Gastroesophageal sphincter (tissue), 3 donors: ENCODE measurements at regions not wholly inside any gene's neighbourhood (a gene's known extent, or its start where the extent isn't known, plus 50 kb on each side); places are given as distances from the start of the nearest gene placed in this dataset.

Experiments
- CTCF ChIP-seq, 4 experiments: fragments of 200-600 bp in 2 of 4; fragments of 450-650 bp in 2 of 4; sonication (generic) in 1 of 4; IDR thresholded peaks; one replicate each; pipeline ENCODE4 v1.5.1; 2017 to 2019; ENCODE audit warnings: antibody characterized with exemption in 4 of 4, mild to moderate bottlenecking in 2 of 4, moderate library complexity in 2 of 4
- EP300 ChIP-seq: sonication (generic); formaldehyde crosslinking; IDR thresholded peaks from one replicate; pipeline ENCODE4 v1.6.1; 2017; ENCODE audit warnings: antibody characterized with exemption, mild to moderate bottlenecking
- POLR2A ChIP-seq, 2 donors: fragments of 450-650 bp; IDR thresholded peaks; one replicate each; pipeline ENCODE4 v1.6.1; 2017; ENCODE audit warnings: antibody characterized with exemption in 2 of 2, mild to moderate bottlenecking in 2 of 2, moderate library complexity in 1 of 2
- POLR2AphosphoS5 ChIP-seq: sonication (generic); formaldehyde crosslinking; IDR thresholded peaks from one replicate; pipeline ENCODE4 v1.6.1; 2017; ENCODE audit warnings: antibody characterized with exemption

GRCh38 chr7:136399385-136399784, 422.2 kb upstream of the MTPN start:
- TF ChIP-seq CTCF (IDR thresholded peaks at IDR 0.05), result no peak
- TF ChIP-seq EP300, result no peak
- no peak for TF ChIP-seq POLR2AphosphoS5
- TF ChIP-seq POLR2A (IDR thresholded peaks at IDR 0.05), result no peak
